ENCODE measurements at regions not wholly inside any gene's neighbourhood (a gene's known extent, or its start where the extent isn't known, plus 50 kb on each side); places are given as distances from the start of the nearest gene placed in this dataset.
A peak's percentile ranks its signal among the peaks of the same experiment; 100 is the strongest.

- Histone ChIP-seq H3K4me3 (no peak overlapping the region), H3K27me3 (no peaks in the 10 kb centered on the region), H3K27ac (peak overlapping the region in 1 of 2 donors; percentile 31), H3K36me3 (no peaks in the 10 kb centered on the region), H3K9me3 (no peaks in the 10 kb centered on the region), H3K4me1 (ENCODE audit: insufficient read depth) (peaks cover 9% of the 10 kb centered on the region)
- 4 to 9% (median 8%) methylated on average over 12 of the region's 12 CpGs for WGBS, 3 donors
- intact Hi-C loops (cut with DNase I): no loop called here
- TF ChIP-seq EP300 (IDR thresholded peaks at IDR 0.05) (no peak), CTCF (IDR thresholded peaks at IDR 0.05) (no peak), POLR2A (IDR thresholded peaks at IDR 0.05) (no peak)
- peak; percentile 48 to 70 (median 63) for DNase-seq
These were observed 467.7 kb downstream of the EPHA4 start for GRCh38 chr2:221104361-221104811.

DNA sequence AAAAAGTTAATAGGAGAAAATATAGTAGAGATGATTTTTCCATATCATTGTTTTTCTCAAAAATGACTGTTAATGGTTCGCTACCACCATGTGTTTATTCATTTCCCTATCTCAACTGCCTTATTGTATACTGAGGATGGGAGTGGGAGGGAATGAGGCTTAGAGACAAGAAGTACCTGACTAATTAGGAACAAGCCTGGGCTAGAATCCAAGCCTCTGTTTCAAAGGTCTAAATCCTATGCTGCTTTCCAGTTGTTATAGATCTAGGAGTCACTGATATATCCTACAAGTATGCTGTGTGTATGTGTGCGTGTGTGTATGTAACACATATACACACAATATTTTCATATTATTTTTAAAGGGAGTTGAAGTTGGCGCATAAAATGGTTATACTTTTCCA is 465.9 kb downstream of the EPHA4 start:
- 69 to 79% (median 75%) methylated on average over 3 of the region's 3 CpGs for WGBS, 3 donors
- Histone ChIP-seq H3K27me3 (no peaks in the 10 kb centered on the region), H3K9me3 (no peaks in the 10 kb centered on the region), H3K36me3 (no peaks in the 10 kb centered on the region), H3K27ac (no peak overlapping the region), H3K4me3 (no peak overlapping the region), H3K4me1 (ENCODE audit: insufficient read depth) (peaks cover 9% of the 10 kb centered on the region)
- TF ChIP-seq CTCF (IDR thresholded peaks at IDR 0.05) (no peak), POLR2A (IDR thresholded peaks at IDR 0.05) (no peak), EP300 (IDR thresholded peaks at IDR 0.05) (no peak)
- no peak for DNase-seq
- intact Hi-C loops (cut with DNase I): no loop called here

- no peaks in the 10 kb centered on the region for H3K36me3 ChIP-seq
- intact Hi-C loops (cut with DNase I): no loop called here
- TF ChIP-seq CTCF (IDR thresholded peaks at IDR 0.05) (no peak), EP300 (IDR thresholded peaks at IDR 0.05) (no peak), POLR2A (IDR thresholded peaks at IDR 0.05) (no peak)
- no peak for DNase-seq
- no peak overlapping the region for H3K4me3 ChIP-seq
- 39 to 98% (median 97%) methylated on average over 1 of the region's 1 CpG for WGBS, 3 donors
- no peak overlapping the region for H3K27ac ChIP-seq
- H3K4me1 ChIP-seq (ENCODE audit: insufficient read depth): peaks cover 9% of the 10 kb centered on the region
- H3K27me3 ChIP-seq: no peaks in the 10 kb centered on the region
- H3K9me3 ChIP-seq: no peaks in the 10 kb centered on the region
These were observed 464.7 kb downstream of the EPHA4 start for GRCh38 chr2:221107424-221107823.

DNA sequence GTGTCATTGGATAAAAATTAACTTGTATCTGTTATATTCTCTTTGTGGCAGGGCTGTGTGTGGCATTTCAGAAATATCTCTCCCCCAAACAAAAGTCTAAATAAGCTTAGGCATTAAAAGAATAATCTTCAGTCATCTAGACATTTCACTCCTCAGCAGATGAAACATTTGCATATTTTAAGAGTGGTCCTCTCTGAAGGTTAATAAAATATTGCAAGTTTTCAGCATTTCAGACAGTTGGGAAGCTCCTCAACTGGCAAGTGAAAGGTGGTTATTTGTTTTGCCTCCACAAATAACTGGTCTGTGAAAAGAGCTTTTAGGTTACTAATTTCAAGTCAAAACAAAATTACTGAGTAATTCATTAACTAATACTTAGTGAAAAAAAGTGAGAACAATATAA is 462.6 kb downstream of the EPHA4 start:
- peaks cover 3% of the 10 kb centered on the region for H3K4me1 ChIP-seq (ENCODE audit: insufficient read depth)
- no peaks in the 10 kb centered on the region for H3K36me3 ChIP-seq
- intact Hi-C loops (cut with DNase I): no loop called here
- no peaks in the 10 kb centered on the region for H3K27me3 ChIP-seq
- no peak overlapping the region for H3K27ac ChIP-seq
- H3K9me3 ChIP-seq: no peaks in the 10 kb centered on the region
- TF ChIP-seq POLR2A (IDR thresholded peaks at IDR 0.05): no peak
- TF ChIP-seq EP300 (IDR thresholded peaks at IDR 0.05): no peak
- TF ChIP-seq CTCF (IDR thresholded peaks at IDR 0.05): no peak
- no peak overlapping the region for H3K4me3 ChIP-seq
- DNase-seq: no peak

DNA sequence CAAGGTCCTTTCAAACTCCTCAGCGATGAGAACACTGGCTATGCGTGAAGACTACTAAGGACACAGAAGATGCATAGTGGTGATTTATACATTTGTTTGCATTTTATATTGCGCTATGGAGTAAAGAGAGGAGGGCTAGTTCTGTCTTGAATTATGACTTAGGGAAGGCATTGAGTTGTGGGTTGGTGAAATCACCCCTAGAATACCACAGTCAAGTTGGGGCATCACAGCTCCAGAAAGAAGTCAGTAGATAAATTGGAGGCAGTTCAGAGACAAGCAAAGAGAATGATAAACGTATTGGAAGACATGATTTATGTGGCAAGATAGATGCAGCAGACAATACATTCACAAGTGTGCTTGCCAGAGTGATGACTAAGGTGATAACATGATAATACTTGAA is 460.4 kb downstream of the EPHA4 start:
- no peaks in the 10 kb centered on the region for H3K36me3 ChIP-seq
- 42 to 65% (median 57%) methylated on average over 4 of the region's 4 CpGs for WGBS, 3 donors
- H3K27ac ChIP-seq: no peak overlapping the region
- TF ChIP-seq CTCF (IDR thresholded peaks at IDR 0.05): no peak
- no peak for TF ChIP-seq POLR2A (IDR thresholded peaks at IDR 0.05)
- no peak for TF ChIP-seq EP300 (IDR thresholded peaks at IDR 0.05)
- H3K4me1 ChIP-seq (ENCODE audit: insufficient read depth): no peaks in the 10 kb centered on the region
- H3K27me3 ChIP-seq: no peaks in the 10 kb centered on the region
- no peak for DNase-seq
- no peak overlapping the region for H3K4me3 ChIP-seq
- no peaks in the 10 kb centered on the region for H3K9me3 ChIP-seq
- intact Hi-C loops (cut with DNase I): no loop called here
